K562 (cell line): ENCODE measurements at regions not wholly inside any gene's neighbourhood (a gene's known extent, or its start where the extent isn't known, plus 50 kb on each side); places are given as distances from the start of the nearest gene placed in this dataset.

ENCODE experiments used
- ATAC-seq: fragments of 200-7000 bp; cut with Tn5 transposase; 3 replicates; pipeline ENCODE4 v1.9.1; 2020; ENCODE audit warnings: moderate library complexity
- BruUV-seq: library from RNA; stranded (reverse); fragments of 400-500 nt; replicated peaks from 2 replicates; lab custom pipeline; 2021; lab: Mats Ljungman, UMichigan
- CTCF ChIA-PET: fragments of 300-600 bp; formaldehyde crosslinking; extraction: SDS; loops from one replicate; lab custom pipeline; 2021; ENCODE audit warnings: low intra/inter-chr PET ratio; lab: Yijun Ruan, JAX
- POLR2A ChIA-PET: fragments of 300-600, 350-650 bp; sonication (Branson Sonifier 250); formaldehyde crosslinking; extraction: SDS; loops from one replicate; lab custom pipeline; 2021; ENCODE audit warnings: antibody characterized with exemption, inconsistent platforms; lab: Yijun Ruan, JAX
- DNase-seq, 4 experiments: peaks; one replicate each; pipeline versions ENCODE4 v3.0.0 to v3.0.0-alpha.2; 2011 to 2018; ENCODE audit warnings: low spot score in 3 of 4, mixed read lengths in 3 of 4; ENCODE audit errors: extremely low read depth in 1 of 4
- FAIRE-seq: peaks from 2 replicates; lab custom pipeline; 2011; peaks lifted over from hg19 to GRCh38; lab: Jason Lieb, UNC
- H2AFZ ChIP-seq: 2 replicates; pipeline ENCODE4 v1.6.0; 2011; ENCODE audit warnings: low read depth, low read length, control low read depth, inconsistent platforms
- H3K27ac ChIP-seq: fragments of 200-600 bp; 3 replicates; pipeline ENCODE4 v1.8.0; 2011; ENCODE audit warnings: low read depth, mild to moderate bottlenecking, control low read depth, inconsistent platforms, low read length, moderate library complexity, mixed read lengths; ENCODE audit errors: extremely low read depth
- H3K27me3 ChIP-seq, 2 experiments: fragments of 300-600 bp in 1 of 2; 2 replicates in 1 of 2; 3 replicates in 1 of 2; pipeline versions ENCODE4 v1.6.0 to v1.8.0; 2011; ENCODE audit warnings: inconsistent platforms in 2 of 2, low read length in 2 of 2, mild to moderate bottlenecking in 1 of 2, mixed read lengths in 1 of 2, moderate library complexity in 1 of 2; ENCODE audit not compliant: control insufficient read depth in 2 of 2, insufficient read depth in 2 of 2
- H3K36me3 ChIP-seq: fragments of 300-600 bp; 3 replicates; pipeline ENCODE4 v1.8.0; 2011; ENCODE audit warnings: mild to moderate bottlenecking, low read length, inconsistent platforms; ENCODE audit not compliant: control insufficient read depth, insufficient read depth
- H3K4me1 ChIP-seq, 2 experiments: fragments of 200-600 bp in 1 of 2; replicated peaks in 1 of 2; 2 replicates in 1 of 2; 3 replicates in 1 of 2; pipeline versions ENCODE4 v1.5.1 to v1.8.0; 2011; ENCODE audit warnings: inconsistent platforms in 2 of 2, low read length in 2 of 2, mild to moderate bottlenecking in 1 of 2, mixed read lengths in 1 of 2, moderate library complexity in 1 of 2; ENCODE audit not compliant: control insufficient read depth in 2 of 2, insufficient read depth in 2 of 2
- H3K4me2 ChIP-seq: 2 replicates; pipeline ENCODE4 v1.6.1; 2011; ENCODE audit warnings: low read length, control low read depth, inconsistent platforms, mixed read lengths; ENCODE audit not compliant: insufficient read depth
- H3K4me3 ChIP-seq: fragments of 200-600 bp; sonication (generic), shearing (Covaris generic); 2 replicates; pipeline ENCODE4 v1.5.1; 2016; ENCODE audit warnings: control low read depth, inconsistent platforms
- H3K79me2 ChIP-seq: fragments of 200-600 bp; 3 replicates; pipeline ENCODE4 v1.8.0; 2011; ENCODE audit warnings: low read length, inconsistent platforms; ENCODE audit not compliant: control insufficient read depth, insufficient read depth
- H3K9ac ChIP-seq, 2 experiments: 2 replicates each; pipeline versions ENCODE4 v1.6.0 to v1.6.1; 2011; ENCODE audit warnings: low read depth in 2 of 2, low read length in 2 of 2, control low read depth in 1 of 2, inconsistent platforms in 1 of 2, mild to moderate bottlenecking in 1 of 2, mixed read lengths in 1 of 2; ENCODE audit not compliant: insufficient read depth in 1 of 2
- H3K9me1 ChIP-seq: one replicate; pipeline ENCODE4 v1.6.0; 2011; ENCODE audit warnings: inconsistent platforms, mild to moderate bottlenecking, low read length, moderate library complexity; ENCODE audit not compliant: control insufficient read depth, insufficient read depth
- H3K9me3 ChIP-seq: replicated peaks from 2 replicates; pipeline ENCODE4 v1.5.1; 2011; ENCODE audit warnings: low read depth, low read length, inconsistent platforms; ENCODE audit not compliant: control insufficient read depth, insufficient read depth
- H4K20me1 ChIP-seq: replicated peaks from 2 replicates; pipeline ENCODE4 v1.6.1; 2011; ENCODE audit warnings: low read length, inconsistent platforms, mixed read lengths; ENCODE audit not compliant: control insufficient read depth, insufficient read depth
- ATF2 ChIP-seq: sonication (generic); formaldehyde crosslinking; IDR thresholded peaks from 2 replicates; pipeline ENCODE4 v1.8.1; 2022; ENCODE audit warnings: missing genetic modification reagents
- CBX5 ChIP-seq: IDR thresholded peaks from 2 replicates; pipeline ENCODE4 v1.6.1; 2014; ENCODE audit warnings: low read depth, borderline replicate concordance
- CHCHD3 ChIP-seq: fragments of 250-450 bp; sonication (Bioruptor Pico); IDR thresholded peaks from 2 replicates; pipeline ENCODE4 v2.1.2; 2022; ENCODE audit warnings: mild to moderate bottlenecking
- CUX1 ChIP-seq: fragments of 200-800 bp; sonication (Bioruptor generic); IDR thresholded peaks from 2 replicates; pipeline ENCODE4 v1.6.1; 2016; ENCODE audit warnings: missing genetic modification characterization, missing compliant biosample characterization
- E2F8 ChIP-seq: fragments of 450-650 bp; IDR thresholded peaks from 2 replicates; pipeline ENCODE4 v1.7.1; 2018; ENCODE audit warnings: mild to moderate bottlenecking, low read depth; ENCODE audit not compliant: partially characterized antibody
- FUS ChIP-seq: fragments of 200-400 bp; formaldehyde crosslinking; optimal IDR thresholded peaks from 2 replicates; pipeline ENCODE3; 2017; ENCODE audit warnings: low read depth, low read length
- HDAC1 ChIP-seq, 2 experiments: fragments of 450-650 bp; IDR thresholded peaks; 2 replicates each; pipeline ENCODE4 v1.6.1; 2016 to 2017; ENCODE audit warnings: inconsistent platforms in 1 of 2, mild to moderate bottlenecking in 1 of 2, moderate library complexity in 1 of 2
- HMG20B ChIP-seq: fragments of 250-450 bp; sonication (Bioruptor Pico); IDR thresholded peaks from 2 replicates; pipeline ENCODE4 v1.5.0; 2021; ENCODE audit warnings: mild to moderate bottlenecking
- OTX1 ChIP-seq: fragments of 450-650 bp; formaldehyde crosslinking; IDR thresholded peaks from 2 replicates; pipeline ENCODE4 v1.4.0; 2022; ENCODE audit warnings: mild to moderate bottlenecking
- SNIP1 ChIP-seq: fragments of 450-650 bp; IDR thresholded peaks from 2 replicates; pipeline ENCODE4 v1.7.1; 2017; ENCODE audit warnings: low read depth, mild to moderate bottlenecking
- XRCC5 ChIP-seq: fragments of 200-400 bp; formaldehyde crosslinking; IDR thresholded peaks from 2 replicates; pipeline ENCODE4 v1.6.1; 2017; ENCODE audit warnings: low read depth, mild to moderate bottlenecking, low read length
- ZNF639 ChIP-seq, 2 experiments: fragments of 200-800 bp in 1 of 2; sonication (Bioruptor generic) in 1 of 2; sonication (generic) in 1 of 2; formaldehyde crosslinking in 1 of 2; IDR thresholded peaks in 1 of 2; conservative IDR thresholded peaks in 1 of 2; 2 replicates each; pipeline versions ENCODE4 v1.5.0 to v1.6.1; 2016 to 2020; ENCODE audit warnings: missing compliant biosample characterization in 1 of 2, missing genetic modification characterization in 1 of 2, missing genetic modification reagents in 1 of 2
- WGBS: fragments of 100-300 bp; shearing (Covaris generic); methylation state at CpG from one replicate; pipeline ENCODE4 v1.1.6; 2016; ENCODE audit warnings: low coverage, mixed read lengths; ENCODE audit not compliant: insufficient coverage; ENCODE audit errors: missing lambda C conversion rate; 5-methylcytosine and 5-hydroxymethylcytosine counted together
- in situ Hi-C: fragments of 300-500 bp; cut with MboI; formaldehyde crosslinking; loops from 4 replicates; pipeline ENCODE4 v1.15.0; 2018; ENCODE audit warnings: inconsistent platforms, mixed read lengths
- intact Hi-C: fragments of 100-400 bp; cut with micrococcal nuclease; formaldehyde crosslinking; loops from 2 replicates; pipeline ENCODE4 v1.14.2; 2022

GRCh38 chr5:158039441-158039840 lies 180.5 kb upstream of the CLINT1 start:
- H3K27me3 ChIP-seq, result no peaks in the 10 kb centered on the region
- intact Hi-C loops, result no loop called here
- no TSS peak for BruUV-seq
- no peaks in the 10 kb centered on the region for H3K4me1 ChIP-seq
- ATAC-seq (no peak), FAIRE-seq (no peak), DNase-seq (no peak)
- H3K4me2 ChIP-seq, result no peak overlapping the region
- no peaks in the 10 kb centered on the region for H3K79me2 ChIP-seq
- H3K36me3 ChIP-seq, result no peaks in the 10 kb centered on the region
- no peak overlapping the region for H3K27ac ChIP-seq
- no peak overlapping the region for H3K4me3 ChIP-seq
- H3K9me3 ChIP-seq, result no peaks in the 10 kb centered on the region
- H3K9me1 ChIP-seq, result no peaks in the 10 kb centered on the region
- 0% methylated on average over 1 of the region's 1 CpG for WGBS
- no peak overlapping the region for H3K9ac ChIP-seq
- no peak overlapping the region for H2AFZ ChIP-seq
- POLR2A ChIA-PET, result interaction anchor here (0.7 kb wide), 1 partner anchor 16 kb away, joined by 4 read pairs; no protein-coding TSS in a partner anchor
- in situ Hi-C loops, result no loop called here
- no peaks in the 10 kb centered on the region for H4K20me1 ChIP-seq
- CTCF ChIA-PET, result no interaction called here
- TF ChIP-seq OTX1 (CRISPR knock-in tag) (no peak), HDAC1 (IDR thresholded peaks at IDR 0.05) (no peak), ZNF639 (CRISPR knock-in tag; conservative IDR thresholded peaks at IDR 0.05 in 1 of 2, IDR thresholded peaks at IDR 0.05 in 1 of 2) (no peak), FUS (no peak), ATF2 (CRISPR knock-in tag) (no peak), CUX1 (CRISPR knock-in tag) (no peak), XRCC5 (no peak), SNIP1 (no peak), E2F8 (no peak), HMG20B (no peak), CHCHD3 (CRISPR knock-in tag) (no peak), CBX5 (no peak)
